ENCODE measurements at regions not wholly inside any gene's neighbourhood (a gene's known extent, or its start where the extent isn't known, plus 50 kb on each side); places are given as distances from the start of the nearest gene placed in this dataset.
"Not testable (repeated sequence)": the region's sequence is repeated elsewhere in the genome, so short reads cannot be mapped to it uniquely, and the experiment has no call there.

GRCh38 chr14:101665478-101666078 is 95.9 kb upstream of the PPP2R5C start:
- 41% methylated on average over 3 of the region's 3 CpGs for WGBS
- H3K4me1 ChIP-seq (ENCODE audit: insufficient read depth) = no peaks in the 10 kb centered on the region

GRCh38 chr14:101666264-101666663 is 95.2 kb upstream of the PPP2R5C start:
- WGBS = 86% methylated on average over 16 of the region's 16 CpGs
- no peak for DNase-seq (ENCODE audit: extremely low spot score)
- Histone ChIP-seq H3K27ac (ENCODE audit: low read depth) (no peak overlapping the region), H3K4me3 (ENCODE audit: low read depth, low read length) (no peak overlapping the region), H3K4me1 (ENCODE audit: insufficient read depth) (no peaks in the 10 kb centered on the region), H3K36me3 (ENCODE audit: insufficient read depth) (no peaks in the 10 kb centered on the region)

More at GRCh38 chr14:101665478-101666078, 95.9 kb upstream of the PPP2R5C start:
- no peak for DNase-seq (ENCODE audit: extremely low spot score)
- no peak overlapping the region for H3K4me3 ChIP-seq (ENCODE audit: low read depth, low read length)
- no peak overlapping the region for H3K27ac ChIP-seq (ENCODE audit: low read depth)
- H3K36me3 ChIP-seq (ENCODE audit: insufficient read depth) = no peaks in the 10 kb centered on the region

GRCh38 chr14:101669629-101670028 is 91.9 kb upstream of the PPP2R5C start:
- Histone ChIP-seq H3K36me3 (ENCODE audit: insufficient read depth) (no peaks in the 10 kb centered on the region), H3K4me1 (ENCODE audit: insufficient read depth) (no peaks in the 10 kb centered on the region), H3K4me3 (ENCODE audit: low read depth, low read length) (no peak overlapping the region), H3K27ac (ENCODE audit: low read depth) (no peak overlapping the region)
- no peak for DNase-seq (ENCODE audit: extremely low spot score)

GRCh38 chr14:101673873-101674272 is 87.6 kb upstream of the PPP2R5C start:
- no peak for DNase-seq (ENCODE audit: extremely low spot score)
- Histone ChIP-seq H3K4me3 (ENCODE audit: low read depth, low read length) (no peak overlapping the region), H3K36me3 (ENCODE audit: insufficient read depth) (no peaks in the 10 kb centered on the region), H3K4me1 (ENCODE audit: insufficient read depth) (no peaks in the 10 kb centered on the region), H3K27ac (ENCODE audit: low read depth) (no peak overlapping the region)
- 67% methylated on average over 5 of the region's 5 CpGs for WGBS

- H3K27ac ChIP-seq (ENCODE audit: low read depth); H3K4me3 ChIP-seq (ENCODE audit: low read depth, low read length); DNase-seq (ENCODE audit: extremely low spot score); H3K36me3 ChIP-seq (ENCODE audit: insufficient read depth); H3K4me1 ChIP-seq (ENCODE audit: insufficient read depth): not testable (repeated sequence)
- 97% methylated on average over 1 of the region's 2 CpGs for WGBS
Measured at GRCh38 chr14:101675835-101676234, 85.7 kb upstream of the PPP2R5C start.

GRCh38 chr14:101677912-101678327 is 83.6 kb upstream of the PPP2R5C start:
- H3K4me3 ChIP-seq (ENCODE audit: low read depth, low read length); DNase-seq (ENCODE audit: extremely low spot score); H3K27ac ChIP-seq (ENCODE audit: low read depth); H3K4me1 ChIP-seq (ENCODE audit: insufficient read depth); H3K36me3 ChIP-seq (ENCODE audit: insufficient read depth): not testable (repeated sequence)
- WGBS = 78% methylated on average over 11 of the region's 11 CpGs

- no peak overlapping the region for H3K4me3 ChIP-seq (ENCODE audit: low read depth, low read length)
- WGBS = 93% methylated on average over 2 of the region's 2 CpGs
- no peak for DNase-seq (ENCODE audit: extremely low spot score)
Measured at GRCh38 chr14:101681795-101682194, 79.7 kb upstream of the PPP2R5C start.

GRCh38 chr14:101683365-101683764 is 78.1 kb upstream of the PPP2R5C start:
- no peak overlapping the region for H3K27ac ChIP-seq (ENCODE audit: low read depth)
- no peak overlapping the region for H3K4me3 ChIP-seq (ENCODE audit: low read depth, low read length)
- H3K36me3 ChIP-seq (ENCODE audit: insufficient read depth) = no peaks in the 10 kb centered on the region
- WGBS = 84% methylated on average over 6 of the region's 6 CpGs
- H3K4me1 ChIP-seq (ENCODE audit: insufficient read depth) = no peaks in the 10 kb centered on the region
- no peak for DNase-seq (ENCODE audit: extremely low spot score)

More at GRCh38 chr14:101681795-101682194, 79.7 kb upstream of the PPP2R5C start:
- Histone ChIP-seq H3K27ac (ENCODE audit: low read depth) (no peak overlapping the region), H3K4me1 (ENCODE audit: insufficient read depth) (no peaks in the 10 kb centered on the region), H3K36me3 (ENCODE audit: insufficient read depth) (no peaks in the 10 kb centered on the region)

- no peaks in the 10 kb centered on the region for H3K36me3 ChIP-seq (ENCODE audit: insufficient read depth)
- 55% methylated on average over 6 of the region's 6 CpGs for whole genome bisulfite sequencing
Measured at GRCh38 chr14:101687756-101688546, 73.6 kb upstream of the PPP2R5C start.

GRCh38 chr14:101689039-101689501 is 72.4 kb upstream of the PPP2R5C start:
- Histone ChIP-seq H3K27ac (ENCODE audit: low read depth) (no peak overlapping the region), H3K4me3 (ENCODE audit: low read depth, low read length) (no peak overlapping the region), H3K4me1 (ENCODE audit: insufficient read depth) (no peaks in the 10 kb centered on the region), H3K36me3 (ENCODE audit: insufficient read depth) (no peaks in the 10 kb centered on the region)
- WGBS = 94% methylated on average over 25 of the region's 25 CpGs
- no peak for DNase-seq (ENCODE audit: extremely low spot score)

More at GRCh38 chr14:101687756-101688546, 73.6 kb upstream of the PPP2R5C start:
- Histone ChIP-seq H3K27ac (ENCODE audit: low read depth) (no peak overlapping the region), H3K4me3 (ENCODE audit: low read depth, low read length) (no peak overlapping the region), H3K4me1 (ENCODE audit: insufficient read depth) (no peaks in the 10 kb centered on the region)
- DNase-seq (ENCODE audit: extremely low spot score) = no peak

GRCh38 chr14:101689966-101690365 is 71.5 kb upstream of the PPP2R5C start:
- 92% methylated on average over 12 of the region's 12 CpGs for WGBS
- H3K27ac ChIP-seq (ENCODE audit: low read depth); H3K4me3 ChIP-seq (ENCODE audit: low read depth, low read length); DNase-seq (ENCODE audit: extremely low spot score); H3K36me3 ChIP-seq (ENCODE audit: insufficient read depth); H3K4me1 ChIP-seq (ENCODE audit: insufficient read depth): not testable (repeated sequence)

- 19% methylated on average over 1 of the region's 1 CpG for WGBS
- DNase-seq (ENCODE audit: extremely low spot score) = no peak
- H3K27ac ChIP-seq (ENCODE audit: low read depth) = no peak overlapping the region
- no peak overlapping the region for H3K4me3 ChIP-seq (ENCODE audit: low read depth, low read length)
- H3K4me1 ChIP-seq (ENCODE audit: insufficient read depth) = no peaks in the 10 kb centered on the region
- no peaks in the 10 kb centered on the region for H3K36me3 ChIP-seq (ENCODE audit: insufficient read depth)
Measured at GRCh38 chr14:101695659-101696058, 65.8 kb upstream of the PPP2R5C start.

GRCh38 chr14:101704140-101704539 is 57.4 kb upstream of the PPP2R5C start:
- H3K36me3 ChIP-seq (ENCODE audit: insufficient read depth) = no peaks in the 10 kb centered on the region
- no peaks in the 10 kb centered on the region for H3K4me1 ChIP-seq (ENCODE audit: insufficient read depth)
- no peak overlapping the region for H3K4me3 ChIP-seq (ENCODE audit: low read depth, low read length)
- no peak for DNase-seq (ENCODE audit: extremely low spot score)
- no peak overlapping the region for H3K27ac ChIP-seq (ENCODE audit: low read depth)
- 83% methylated on average over 3 of the region's 3 CpGs for WGBS
